Raji (cell line): ENCODE measurements at regions not wholly inside any gene's neighbourhood (a gene's known extent, or its start where the extent isn't known, plus 50 kb on each side); places are given as distances from the start of the nearest gene placed in this dataset.
A peak's percentile ranks its signal among the peaks of the same experiment; 100 is the strongest.

Experiments
- POLR2A ChIP-seq: IDR thresholded peaks from 2 replicates; pipeline ENCODE4 v1.6.1; 2011; ENCODE audit warnings: low read depth, low read length, control low read depth; ENCODE audit not compliant: insufficient read depth

GRCh38 chr9:97793067-97793466, 60.0 kb upstream of the FOXE1 start:
- no peak for TF ChIP-seq POLR2A

GRCh38 chr9:97794666-97795065, 58.4 kb upstream of the FOXE1 start:
- TF ChIP-seq POLR2A: no peak

GRCh38 chr9:97801180-97801579, 51.8 kb upstream of the FOXE1 start:
- TF ChIP-seq POLR2A: no peak

- no peak for TF ChIP-seq POLR2A
These were observed 50.8 kb upstream of the FOXE1 start for GRCh38 chr9:97802276-97802675.

- peak; percentile 71 for TF ChIP-seq POLR2A
These were observed 49.6 kb upstream of the FOXE1 start for GRCh38 chr9:97803167-97804058.
